T-helper 2 cell treated with Interferon-gamma antibody and Interleukin-4, amounts not matched to agents 5 μg/mL and 100 μg/mL, for 36 hours (primary cell): ENCODE measurements at regions not wholly inside any gene's neighbourhood (a gene's known extent, or its start where the extent isn't known, plus 50 kb on each side); places are given as distances from the start of the nearest gene placed in this dataset.

Experiments used
- DNase-seq: peaks from one replicate; pipeline ENCODE4 v3.0.0; 2021; ENCODE audit warnings: low spot score
- H3K27ac Mint-ChIP-seq: one replicate; pipeline ENCODE4 v1.8.0; 2021; ENCODE audit warnings: mild to moderate bottlenecking, mixed read lengths
- H3K27me3 Mint-ChIP-seq: one replicate; pipeline ENCODE4 v1.8.0; 2021; ENCODE audit warnings: low read depth, mixed read lengths
- H3K36me3 Mint-ChIP-seq: one replicate; pipeline ENCODE4 v1.8.0; 2021; ENCODE audit warnings: low read depth, mixed read lengths
- H3K4me1 Mint-ChIP-seq: one replicate; pipeline ENCODE4 v1.8.0; 2021; ENCODE audit warnings: low read depth, mixed read lengths
- H3K4me3 Mint-ChIP-seq: one replicate; pipeline ENCODE4 v1.8.0; 2022; ENCODE audit warnings: mild to moderate bottlenecking, moderate library complexity, mixed read lengths
- H3K9me3 Mint-ChIP-seq: one replicate; pipeline ENCODE4 v1.8.0; 2021; ENCODE audit warnings: mixed read lengths

GRCh38 chr2:42971381-42971780, 179.0 kb upstream of the HAAO start:
- no peak overlapping the region for H3K27ac Mint-ChIP-seq
- H3K36me3 Mint-ChIP-seq = no peaks in the 10 kb centered on the region
- no peak for DNase-seq
- H3K9me3 Mint-ChIP-seq = no peaks in the 10 kb centered on the region
- no peak overlapping the region for H3K4me3 Mint-ChIP-seq
- H3K27me3 Mint-ChIP-seq = no peaks in the 10 kb centered on the region
- peaks cover 3% of the 10 kb centered on the region for H3K4me1 Mint-ChIP-seq

- no peaks in the 10 kb centered on the region for H3K36me3 Mint-ChIP-seq
- DNase-seq = no peak
- H3K27ac Mint-ChIP-seq = no peak overlapping the region
- H3K4me1 Mint-ChIP-seq = peaks cover 3% of the 10 kb centered on the region
- H3K4me3 Mint-ChIP-seq = no peak overlapping the region
- no peaks in the 10 kb centered on the region for H3K27me3 Mint-ChIP-seq
- no peaks in the 10 kb centered on the region for H3K9me3 Mint-ChIP-seq
Measured at GRCh38 chr2:42970151-42970550, 177.8 kb upstream of the HAAO start.

GRCh38 chr2:42969231-42970150, 177.1 kb upstream of the HAAO start:
- DNase-seq = no peak
- no peaks in the 10 kb centered on the region for H3K36me3 Mint-ChIP-seq

GRCh38 chr2:42967959-42968674, 175.7 kb upstream of the HAAO start:
- H3K4me1 Mint-ChIP-seq = peaks cover 3% of the 10 kb centered on the region
- H3K27ac Mint-ChIP-seq = no peak overlapping the region
- H3K4me3 Mint-ChIP-seq = no peak overlapping the region
- no peaks in the 10 kb centered on the region for H3K9me3 Mint-ChIP-seq
- no peaks in the 10 kb centered on the region for H3K36me3 Mint-ChIP-seq
- DNase-seq = no peak
- H3K27me3 Mint-ChIP-seq = no peaks in the 10 kb centered on the region

More at GRCh38 chr2:42969231-42970150, 177.1 kb upstream of the HAAO start:
- Mint-ChIP-seq H3K27me3 (no peaks in the 10 kb centered on the region), H3K4me1 (peaks cover 3% of the 10 kb centered on the region), H3K4me3 (no peak overlapping the region), H3K9me3 (no peaks in the 10 kb centered on the region), H3K27ac (no peak overlapping the region)

- Mint-ChIP-seq H3K4me3 (no peak overlapping the region), H3K27me3 (peaks cover 12% of the 10 kb centered on the region)
Measured at GRCh38 chr2:42965910-42966309, 173.5 kb upstream of the HAAO start.

GRCh38 chr2:42965196-42965595, 172.8 kb upstream of the HAAO start:
- H3K27me3 Mint-ChIP-seq = peaks cover 15% of the 10 kb centered on the region
- peaks cover 9% of the 10 kb centered on the region for H3K4me1 Mint-ChIP-seq
- H3K4me3 Mint-ChIP-seq = no peak overlapping the region
- H3K36me3 Mint-ChIP-seq = no peaks in the 10 kb centered on the region
- H3K9me3 Mint-ChIP-seq = no peaks in the 10 kb centered on the region
- DNase-seq = no peak
- no peak overlapping the region for H3K27ac Mint-ChIP-seq

More at GRCh38 chr2:42965910-42966309, 173.5 kb upstream of the HAAO start:
- H3K4me1 Mint-ChIP-seq = peaks cover 9% of the 10 kb centered on the region
- no peak overlapping the region for H3K27ac Mint-ChIP-seq
- H3K9me3 Mint-ChIP-seq = no peaks in the 10 kb centered on the region
- no peaks in the 10 kb centered on the region for H3K36me3 Mint-ChIP-seq
- DNase-seq = no peak

GRCh38 chr2:42964439-42965083, 172.2 kb upstream of the HAAO start:
- Mint-ChIP-seq H3K4me1 (peaks cover 9% of the 10 kb centered on the region), H3K36me3 (no peaks in the 10 kb centered on the region), H3K4me3 (no peak overlapping the region), H3K27ac (no peak overlapping the region), H3K9me3 (no peaks in the 10 kb centered on the region), H3K27me3 (peaks cover 17% of the 10 kb centered on the region)
- DNase-seq = no peak

GRCh38 chr2:42963452-42964068, 171.2 kb upstream of the HAAO start:
- Mint-ChIP-seq H3K27me3 (peaks cover 17% of the 10 kb centered on the region), H3K4me1 (peaks cover 9% of the 10 kb centered on the region), H3K4me3 (no peak overlapping the region), H3K9me3 (no peaks in the 10 kb centered on the region), H3K27ac (no peak overlapping the region), H3K36me3 (no peaks in the 10 kb centered on the region)
- no peak for DNase-seq

- peaks cover 9% of the 10 kb centered on the region for H3K4me1 Mint-ChIP-seq
- peaks cover 17% of the 10 kb centered on the region for H3K27me3 Mint-ChIP-seq
- H3K36me3 Mint-ChIP-seq = no peaks in the 10 kb centered on the region
- no peaks in the 10 kb centered on the region for H3K9me3 Mint-ChIP-seq
- H3K27ac Mint-ChIP-seq = no peak overlapping the region
- H3K4me3 Mint-ChIP-seq = no peak overlapping the region
- no peak for DNase-seq
Measured at GRCh38 chr2:42962508-42962953, 170.1 kb upstream of the HAAO start.

GRCh38 chr2:42961961-42962360, 169.6 kb upstream of the HAAO start:
- H3K4me3 Mint-ChIP-seq = no peak overlapping the region
- peaks cover 9% of the 10 kb centered on the region for H3K4me1 Mint-ChIP-seq
- H3K27me3 Mint-ChIP-seq = peaks cover 17% of the 10 kb centered on the region
- no peak for DNase-seq
- H3K27ac Mint-ChIP-seq = no peak overlapping the region
- no peaks in the 10 kb centered on the region for H3K9me3 Mint-ChIP-seq
- no peaks in the 10 kb centered on the region for H3K36me3 Mint-ChIP-seq

GRCh38 chr2:42961385-42961811, 169.0 kb upstream of the HAAO start:
- H3K36me3 Mint-ChIP-seq = no peaks in the 10 kb centered on the region
- no peak overlapping the region for H3K27ac Mint-ChIP-seq
- no peak overlapping the region for H3K4me3 Mint-ChIP-seq
- H3K27me3 Mint-ChIP-seq = peaks cover 17% of the 10 kb centered on the region
- DNase-seq = no peak
- no peaks in the 10 kb centered on the region for H3K9me3 Mint-ChIP-seq
- peaks cover 9% of the 10 kb centered on the region for H3K4me1 Mint-ChIP-seq

- Mint-ChIP-seq H3K27ac (no peak overlapping the region), H3K4me1 (peaks cover 9% of the 10 kb centered on the region), H3K27me3 (peaks cover 17% of the 10 kb centered on the region), H3K4me3 (no peak overlapping the region), H3K9me3 (no peaks in the 10 kb centered on the region), H3K36me3 (no peaks in the 10 kb centered on the region)
- no peak for DNase-seq
Measured at GRCh38 chr2:42960842-42961180, 168.4 kb upstream of the HAAO start.

GRCh38 chr2:42960002-42960841, 167.8 kb upstream of the HAAO start:
- H3K4me3 Mint-ChIP-seq = no peak overlapping the region
- no peaks in the 10 kb centered on the region for H3K36me3 Mint-ChIP-seq
- H3K27me3 Mint-ChIP-seq = peaks cover 17% of the 10 kb centered on the region
- H3K4me1 Mint-ChIP-seq = peaks cover 9% of the 10 kb centered on the region
- no peak for DNase-seq
- H3K9me3 Mint-ChIP-seq = no peaks in the 10 kb centered on the region
- H3K27ac Mint-ChIP-seq = no peak overlapping the region
